Effector memory CD8-positive, alpha-beta T cell (primary cell): ENCODE measurements at regions not wholly inside any gene's neighbourhood (a gene's known extent, or its start where the extent isn't known, plus 50 kb on each side); places are given as distances from the start of the nearest gene placed in this dataset.
"Not testable (repeated sequence)": the region's sequence is repeated elsewhere in the genome, so short reads cannot be mapped to it uniquely, and the experiment has no call there.

Experiments
- ATAC-seq: fragments of 150-1000 bp; cut with Tn5 transposase; replicated peaks from 2 replicates; pipeline ENCODE4 v1.10.0; 2021; ENCODE audit warnings: mild to moderate bottlenecking, moderate library complexity
- DNase-seq, 3 experiments: peaks; one replicate each; pipeline ENCODE4 v3.0.0; 2021
- H3K27ac Mint-ChIP-seq, 2 donors: one replicate each; pipeline ENCODE4 v1.8.0; 2022; ENCODE audit warnings: mild to moderate bottlenecking in 2 of 2, mixed read lengths in 2 of 2, moderate library complexity in 2 of 2
- H3K27me3 Mint-ChIP-seq, 2 donors: one replicate each; pipeline ENCODE4 v1.8.0; 2022; ENCODE audit warnings: mixed read lengths in 2 of 2
- H3K36me3 Mint-ChIP-seq: one replicate; pipeline ENCODE4 v1.8.0; 2022; ENCODE audit warnings: mild to moderate bottlenecking, moderate library complexity, mixed read lengths; ENCODE audit not compliant: insufficient read depth
- H3K4me1 Mint-ChIP-seq, 2 donors: one replicate each; pipeline ENCODE4 v1.8.0; 2022; ENCODE audit warnings: low read depth in 2 of 2, mixed read lengths in 2 of 2
- H3K4me3 Mint-ChIP-seq, 2 donors: one replicate each; pipeline ENCODE4 v1.8.0; 2022; ENCODE audit warnings: mild to moderate bottlenecking in 2 of 2, mixed read lengths in 2 of 2, moderate library complexity in 2 of 2
- H3K9me3 Mint-ChIP-seq, 2 donors: one replicate each; pipeline ENCODE4 v1.8.0; 2022; ENCODE audit warnings: mixed read lengths in 2 of 2

GRCh38 chr4:158958489-158959270, 144.2 kb upstream of the RAPGEF2 start:
- H3K36me3 Mint-ChIP-seq: no peaks in the 10 kb centered on the region
- no peaks in the 10 kb centered on the region for H3K4me1 Mint-ChIP-seq
- H3K4me3 Mint-ChIP-seq: no peak overlapping the region
- ATAC-seq: no peak
- H3K27me3 Mint-ChIP-seq: peaks cover 0 to 6% of the 10 kb centered on the region in 2 donors
- no peak overlapping the region for H3K27ac Mint-ChIP-seq
- no peak for DNase-seq
- H3K9me3 Mint-ChIP-seq: no peaks in the 10 kb centered on the region

DNA sequence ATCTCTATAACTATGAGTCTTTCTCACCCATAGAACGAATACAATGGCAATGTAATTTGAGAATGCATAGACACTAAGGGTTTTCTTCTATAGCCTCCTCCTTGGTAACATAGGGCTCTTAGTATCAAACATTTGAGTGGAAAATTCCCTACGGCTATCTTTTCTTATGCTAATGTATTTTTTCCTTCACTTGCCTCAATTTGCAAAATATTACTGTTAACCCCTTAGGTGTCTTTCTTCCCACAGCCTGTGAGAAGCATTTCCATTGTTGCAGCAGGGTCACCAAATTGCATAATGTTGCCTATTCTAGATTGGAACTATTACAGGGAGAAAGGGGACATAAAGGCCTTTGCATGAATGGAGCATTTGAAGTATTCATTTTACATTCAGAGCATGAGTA, 140.5 kb upstream of the RAPGEF2 start:
- peaks cover 0 to 6% of the 10 kb centered on the region in 2 donors for H3K27me3 Mint-ChIP-seq
- H3K4me1 Mint-ChIP-seq: no peaks in the 10 kb centered on the region
- no peaks in the 10 kb centered on the region for H3K9me3 Mint-ChIP-seq
- H3K4me3 Mint-ChIP-seq: no peak overlapping the region
- ATAC-seq (no peak), DNase-seq (no peak)
- H3K36me3 Mint-ChIP-seq: peaks cover 4% of the 10 kb centered on the region
- no peak overlapping the region for H3K27ac Mint-ChIP-seq

DNA sequence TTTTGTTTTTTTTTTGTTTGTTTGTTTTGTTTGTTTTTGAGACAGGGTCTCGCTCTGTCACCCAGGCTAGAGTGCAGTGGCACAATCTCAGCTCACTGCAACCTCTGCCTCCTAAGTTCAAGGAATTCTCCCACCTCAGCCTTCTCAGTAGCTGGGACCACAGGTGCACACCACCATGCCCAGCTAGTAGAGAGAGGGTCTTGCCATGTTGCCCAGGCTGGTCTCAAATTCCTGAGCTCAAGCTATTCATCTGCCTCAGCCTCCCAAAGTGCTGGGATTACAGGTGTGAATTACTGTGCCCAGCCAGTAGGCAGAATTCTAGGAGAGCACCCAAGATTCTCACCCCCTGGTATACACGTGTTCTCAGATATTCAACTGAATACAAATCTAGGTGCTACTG, 139.6 kb upstream of the RAPGEF2 start:
- H3K27me3 Mint-ChIP-seq, ATAC-seq, DNase-seq, H3K4me3 Mint-ChIP-seq, H3K4me1 Mint-ChIP-seq, H3K36me3 Mint-ChIP-seq, H3K9me3 Mint-ChIP-seq, H3K27ac Mint-ChIP-seq: not testable (repeated sequence)

- Mint-ChIP-seq H3K27ac (no peak overlapping the region), H3K36me3 (peaks cover 4% of the 10 kb centered on the region), H3K27me3 (peaks cover 0 to 6% of the 10 kb centered on the region in 2 donors), H3K4me1 (no peaks in the 10 kb centered on the region), H3K9me3 (no peaks in the 10 kb centered on the region), H3K4me3 (no peak overlapping the region)
- DNase-seq (no peak), ATAC-seq (no peak)
Observed at GRCh38 chr4:158964114-158964727, 138.7 kb upstream of the RAPGEF2 start.

- Mint-ChIP-seq H3K4me3 (no peak overlapping the region), H3K36me3 (peaks cover 4% of the 10 kb centered on the region), H3K9me3 (no peaks in the 10 kb centered on the region), H3K4me1 (no peaks in the 10 kb centered on the region), H3K27ac (no peak overlapping the region), H3K27me3 (peaks cover 0 to 6% of the 10 kb centered on the region in 2 donors)
- DNase-seq: no peak
- no peak for ATAC-seq
Observed at GRCh38 chr4:158964728-158965124, 138.2 kb upstream of the RAPGEF2 start.

DNA sequence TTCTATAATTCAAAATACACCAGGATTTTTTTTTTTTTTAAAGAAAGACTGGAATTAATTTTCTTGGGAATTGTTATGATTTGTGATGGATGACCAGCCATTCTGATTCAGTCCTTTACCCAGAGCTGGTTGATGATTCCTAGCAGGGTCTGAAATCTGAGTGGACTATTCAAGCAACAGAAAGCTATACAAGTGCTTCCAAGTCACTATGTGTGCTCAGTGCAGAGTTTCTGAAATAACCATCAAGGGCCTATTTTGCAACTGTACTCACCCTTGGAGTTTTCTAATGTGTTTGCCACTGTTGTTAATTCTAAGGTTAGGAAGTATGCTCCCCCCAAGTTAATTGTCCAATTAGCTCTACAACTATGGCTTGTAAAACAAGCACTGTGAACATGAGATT, 137.7 kb upstream of the RAPGEF2 start:
- peaks cover 4% of the 10 kb centered on the region for H3K36me3 Mint-ChIP-seq
- no peak overlapping the region for H3K27ac Mint-ChIP-seq
- H3K4me3 Mint-ChIP-seq: no peak overlapping the region
- no peak for ATAC-seq
- no peaks in the 10 kb centered on the region for H3K9me3 Mint-ChIP-seq
- peaks cover 0 to 3% of the 10 kb centered on the region in 2 donors for H3K27me3 Mint-ChIP-seq
- no peaks in the 10 kb centered on the region for H3K4me1 Mint-ChIP-seq
- no peak for DNase-seq

GRCh38 chr4:158966091-158966490, 136.8 kb upstream of the RAPGEF2 start:
- DNase-seq (no peak), ATAC-seq (no peak)
- peaks cover 4% of the 10 kb centered on the region for H3K36me3 Mint-ChIP-seq
- H3K9me3 Mint-ChIP-seq: no peaks in the 10 kb centered on the region
- H3K27ac Mint-ChIP-seq: no peak overlapping the region
- no peaks in the 10 kb centered on the region for H3K4me1 Mint-ChIP-seq
- no peaks in the 10 kb centered on the region for H3K27me3 Mint-ChIP-seq
- no peak overlapping the region for H3K4me3 Mint-ChIP-seq

- Mint-ChIP-seq H3K27ac (no peak overlapping the region), H3K36me3 (peaks cover 1% of the 10 kb centered on the region), H3K4me1 (no peaks in the 10 kb centered on the region), H3K9me3 (no peaks in the 10 kb centered on the region), H3K4me3 (no peak overlapping the region), H3K27me3 (no peaks in the 10 kb centered on the region)
- DNase-seq (no peak), ATAC-seq (no peak)
Observed at GRCh38 chr4:158968961-158969360, 133.9 kb upstream of the RAPGEF2 start.

- ATAC-seq: no peak
Observed at GRCh38 chr4:158970812-158971211, 132.1 kb upstream of the RAPGEF2 start.

DNA sequence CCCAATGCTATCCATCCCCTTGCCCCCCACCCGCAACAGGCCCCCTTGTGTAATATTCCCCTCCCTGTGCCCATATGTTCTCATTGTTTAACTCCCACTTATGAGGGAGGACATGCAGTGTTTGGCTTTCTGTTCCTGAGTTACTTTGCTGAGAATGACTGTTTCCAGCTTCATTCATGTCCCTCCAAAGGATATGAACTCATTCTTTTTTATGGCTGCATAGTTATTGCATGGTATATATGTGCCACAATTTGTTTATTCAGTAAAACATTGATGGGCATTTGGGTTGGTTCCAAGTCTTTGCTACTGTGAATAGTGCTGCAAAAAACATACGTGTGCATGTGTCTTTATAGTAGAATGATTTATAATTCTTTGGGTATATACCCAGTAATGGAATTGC, 128.4 kb upstream of the RAPGEF2 start:
- not testable (repeated sequence) for H3K9me3 Mint-ChIP-seq, H3K36me3 Mint-ChIP-seq, H3K27ac Mint-ChIP-seq, H3K4me3 Mint-ChIP-seq, ATAC-seq, H3K4me1 Mint-ChIP-seq, DNase-seq
- peaks cover 14 to 22% of the 10 kb centered on the region in 2 donors for H3K27me3 Mint-ChIP-seq

More at GRCh38 chr4:158970812-158971211, 132.1 kb upstream of the RAPGEF2 start:
- no peak overlapping the region for H3K4me3 Mint-ChIP-seq
- H3K27me3 Mint-ChIP-seq: no peaks in the 10 kb centered on the region
- DNase-seq: no peak
- H3K27ac Mint-ChIP-seq: no peak overlapping the region
- no peaks in the 10 kb centered on the region for H3K9me3 Mint-ChIP-seq
- no peaks in the 10 kb centered on the region for H3K4me1 Mint-ChIP-seq
- H3K36me3 Mint-ChIP-seq: no peaks in the 10 kb centered on the region

DNA sequence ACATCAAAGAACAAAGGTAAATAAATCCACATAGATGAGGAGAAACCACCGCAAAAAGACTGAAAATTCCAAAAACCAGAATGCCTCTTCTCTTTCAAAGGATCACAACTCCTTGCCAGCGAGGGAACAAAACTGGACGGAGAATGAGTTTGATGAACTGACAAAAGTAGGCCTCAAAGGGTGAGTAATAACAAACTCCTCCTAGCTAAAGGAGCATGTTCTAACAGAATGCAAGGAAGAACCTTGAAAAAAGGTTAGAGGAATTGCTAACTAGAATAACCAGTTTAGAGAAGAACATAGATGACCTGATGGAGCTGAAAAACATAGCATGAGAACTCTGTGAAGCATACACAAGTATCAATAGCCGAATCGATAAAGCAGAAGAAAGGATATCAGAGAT, 122.2 kb upstream of the RAPGEF2 start:
- H3K9me3 Mint-ChIP-seq, ATAC-seq, DNase-seq, H3K36me3 Mint-ChIP-seq, H3K4me3 Mint-ChIP-seq, H3K4me1 Mint-ChIP-seq, H3K27ac Mint-ChIP-seq: not testable (repeated sequence)
- peaks cover 34 to 63% of the 10 kb centered on the region in 2 donors for H3K27me3 Mint-ChIP-seq

- Mint-ChIP-seq H3K9me3 (no peaks in the 10 kb centered on the region), H3K27me3 (peaks cover 0 to 10% of the 10 kb centered on the region in 2 donors), H3K4me3 (no peak overlapping the region), H3K36me3 (no peaks in the 10 kb centered on the region), H3K4me1 (no peaks in the 10 kb centered on the region), H3K27ac (no peak overlapping the region)
- no peak for ATAC-seq
- no peak for DNase-seq
Observed at GRCh38 chr4:158991534-158992155, 111.2 kb upstream of the RAPGEF2 start.

GRCh38 chr4:158993891-158994290, 109.0 kb upstream of the RAPGEF2 start:
- H3K9me3 Mint-ChIP-seq: no peaks in the 10 kb centered on the region
- peaks cover 0 to 5% of the 10 kb centered on the region in 2 donors for H3K27me3 Mint-ChIP-seq
- DNase-seq (no peak), ATAC-seq (no peak)
- no peaks in the 10 kb centered on the region for H3K36me3 Mint-ChIP-seq
- no peak overlapping the region for H3K27ac Mint-ChIP-seq
- H3K4me1 Mint-ChIP-seq: no peaks in the 10 kb centered on the region
- H3K4me3 Mint-ChIP-seq: no peak overlapping the region

DNA sequence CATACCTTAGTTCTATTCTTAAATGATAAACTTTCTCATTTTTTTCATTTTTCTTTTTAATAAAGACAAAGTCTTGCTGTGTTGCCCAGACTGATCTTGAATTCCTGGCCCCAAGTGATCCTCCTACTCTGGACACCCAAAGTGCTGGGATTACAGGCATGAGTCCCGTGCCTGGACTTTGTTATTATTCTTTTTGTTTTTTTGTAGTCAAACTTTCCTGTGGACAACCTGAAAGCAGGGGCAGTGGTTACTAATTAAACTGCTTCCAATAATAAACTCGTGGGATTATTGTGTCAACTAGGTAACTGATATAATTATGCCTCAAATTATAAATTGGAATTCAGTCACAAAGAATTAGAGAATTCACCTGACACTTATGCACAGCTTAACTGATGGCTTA, 107.8 kb upstream of the RAPGEF2 start:
- Mint-ChIP-seq H3K36me3 (no peaks in the 10 kb centered on the region), H3K4me1 (no peaks in the 10 kb centered on the region), H3K27ac (no peak overlapping the region), H3K27me3 (no peaks in the 10 kb centered on the region), H3K9me3 (no peaks in the 10 kb centered on the region), H3K4me3 (no peak overlapping the region)
- ATAC-seq (no peak), DNase-seq (no peak)
